ENCODE measurements at regions not wholly inside any gene's neighbourhood (a gene's known extent, or its start where the extent isn't known, plus 50 kb on each side); places are given as distances from the start of the nearest gene placed in this dataset.
"Not testable (repeated sequence)": the region's sequence is repeated elsewhere in the genome, so short reads cannot be mapped to it uniquely, and the experiment has no call there.

DNA sequence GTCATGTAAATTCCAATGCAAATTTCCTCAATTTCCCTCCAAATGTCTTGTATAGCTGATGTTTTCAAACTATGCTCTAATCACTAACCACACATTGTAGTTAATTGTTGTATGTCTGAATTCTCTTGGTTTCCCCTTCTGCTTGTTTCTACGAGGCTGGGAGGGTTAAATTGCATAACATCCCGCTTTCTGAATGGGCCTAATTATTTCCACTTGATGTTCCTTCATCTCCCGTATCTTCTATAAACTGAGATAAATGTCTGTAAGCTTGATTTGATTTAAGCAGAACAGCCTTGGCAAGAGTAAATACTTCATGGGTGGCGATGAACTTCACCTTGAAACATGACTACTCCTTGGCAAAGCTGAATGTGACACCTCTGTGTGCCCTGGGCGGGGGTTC is 72.2 kb downstream of the SERINC2 start:
- DNase-seq (ENCODE audit: low spot score): no peak

DNA sequence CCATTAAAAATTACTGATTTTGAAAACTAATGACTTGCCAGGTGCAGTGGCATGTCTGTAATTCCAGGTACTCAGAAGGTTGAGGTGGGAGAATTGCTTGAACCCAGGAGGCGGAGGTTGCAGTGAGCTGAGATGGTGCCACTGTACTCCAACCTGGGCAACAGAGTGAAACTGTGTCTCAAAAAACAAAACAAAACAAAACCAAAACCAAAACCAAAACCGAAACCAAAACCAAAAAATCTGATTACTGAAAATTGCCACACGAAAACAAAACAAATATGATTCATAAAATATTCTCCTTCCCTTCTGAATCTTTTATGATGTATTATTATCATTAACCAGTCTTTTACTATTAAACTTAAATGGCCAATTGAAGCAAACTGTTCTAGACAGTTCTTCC is 74.1 kb downstream of the SERINC2 start:
- no peak for DNase-seq (ENCODE audit: low spot score)

DNA sequence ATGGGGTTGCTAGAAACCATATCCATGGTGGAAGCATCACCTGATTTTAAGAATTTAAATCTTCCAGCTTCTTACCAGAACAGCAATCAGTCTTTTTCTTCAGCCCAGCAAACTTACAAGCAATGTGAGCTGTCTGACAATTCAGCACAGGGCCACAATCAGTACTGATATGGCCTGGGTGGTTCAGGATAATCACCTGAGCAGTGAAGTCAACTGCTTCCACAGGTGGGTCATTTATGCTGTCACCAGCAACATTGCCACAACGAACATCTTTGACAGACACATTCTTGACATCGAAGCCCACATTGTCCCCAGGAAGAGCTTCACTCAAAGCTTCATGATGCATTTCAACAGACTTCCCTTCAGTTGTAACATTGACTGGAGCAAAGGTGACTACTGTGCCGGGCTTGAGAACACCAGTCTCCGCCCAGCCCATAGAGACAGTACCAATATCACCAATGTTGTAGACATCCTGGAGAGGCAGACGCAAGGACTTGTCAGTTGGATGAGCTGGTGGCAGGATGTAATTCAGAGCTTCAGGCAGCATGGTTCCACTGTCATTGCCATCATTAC is 74.8 kb downstream of the SERINC2 start:
- DNase-seq (ENCODE audit: low spot score): no peak

DNA sequence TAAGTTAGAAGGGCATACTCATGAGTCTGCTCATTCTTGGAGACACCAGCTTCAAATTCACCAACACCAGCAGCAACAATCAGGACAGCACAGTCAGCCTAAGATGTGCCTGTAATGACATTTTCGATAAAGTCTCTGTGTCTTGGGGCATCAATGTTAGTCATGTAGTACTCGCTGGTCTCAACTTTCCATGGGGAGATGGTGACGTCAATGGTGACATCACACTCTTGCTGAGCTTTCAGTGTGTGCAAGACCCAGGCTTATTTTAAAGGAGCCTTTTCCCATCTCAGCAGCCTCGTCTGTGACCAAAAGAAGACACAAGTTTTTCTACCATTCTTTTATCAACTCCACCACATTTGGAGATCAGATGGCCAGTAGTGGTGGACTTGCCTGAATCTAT is 75.5 kb downstream of the SERINC2 start:
- DNase-seq (ENCODE audit: low spot score): no peak

DNA sequence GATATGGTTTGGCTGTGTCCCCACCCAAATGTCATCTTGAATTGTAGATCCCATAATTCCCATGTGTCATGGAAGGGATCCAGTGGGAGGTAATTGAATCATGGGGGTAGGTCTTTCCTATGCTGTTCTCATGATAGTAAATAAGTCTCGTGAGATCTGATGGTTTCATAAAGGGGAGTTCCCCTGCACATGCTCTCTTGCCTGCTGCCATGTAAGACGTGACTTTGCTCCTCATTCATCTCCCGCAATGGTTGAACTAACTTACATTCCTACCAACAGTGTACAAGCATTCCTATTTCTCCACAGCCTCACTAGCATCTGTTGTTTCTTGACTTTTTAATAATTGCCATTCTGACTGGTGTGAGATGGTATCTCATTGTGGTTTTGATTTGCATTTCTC is 76.6 kb downstream of the SERINC2 start:
- not testable (repeated sequence) for DNase-seq (ENCODE audit: low spot score)

DNA sequence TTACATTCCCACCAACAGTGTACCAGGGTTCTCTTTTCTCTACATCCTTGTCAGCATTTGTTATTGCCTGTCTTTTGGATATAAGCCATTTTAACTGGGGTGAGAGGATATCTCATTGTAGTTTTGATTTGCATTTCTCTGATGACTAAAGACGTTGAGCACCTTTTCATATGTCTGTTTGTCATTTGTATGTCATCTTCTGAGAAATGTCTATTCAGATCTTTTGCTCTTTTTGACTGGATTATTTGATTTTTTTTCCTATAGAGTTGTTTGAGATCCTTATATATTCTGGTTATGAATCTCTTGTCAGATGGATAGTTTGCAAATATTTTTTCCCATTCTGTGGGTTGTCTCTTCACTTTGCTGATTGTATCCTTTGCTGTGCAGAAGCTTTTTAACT is 77.6 kb downstream of the SERINC2 start:
- not testable (repeated sequence) for DNase-seq (ENCODE audit: low spot score)

DNA sequence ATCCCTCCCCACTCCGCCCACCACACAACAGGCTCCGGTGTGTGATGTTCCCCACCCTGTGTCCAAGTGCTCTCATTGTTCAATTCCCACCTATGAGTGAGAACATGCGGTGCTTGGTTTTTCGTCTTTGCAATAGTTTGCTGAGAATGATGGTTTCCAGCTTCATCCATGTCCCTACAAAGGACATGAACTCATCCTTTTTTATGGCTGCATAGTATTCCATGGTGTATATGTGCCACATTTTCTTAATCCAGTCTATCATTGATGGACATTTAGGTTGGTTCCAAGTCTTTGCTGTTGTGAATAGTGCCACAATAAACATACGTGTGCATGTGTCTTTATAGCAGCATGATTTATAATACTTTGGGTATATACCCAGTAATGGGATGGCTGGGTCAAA is 81.0 kb upstream of the TINAGL1 start:
- not testable (repeated sequence) for DNase-seq (ENCODE audit: low spot score)

DNA sequence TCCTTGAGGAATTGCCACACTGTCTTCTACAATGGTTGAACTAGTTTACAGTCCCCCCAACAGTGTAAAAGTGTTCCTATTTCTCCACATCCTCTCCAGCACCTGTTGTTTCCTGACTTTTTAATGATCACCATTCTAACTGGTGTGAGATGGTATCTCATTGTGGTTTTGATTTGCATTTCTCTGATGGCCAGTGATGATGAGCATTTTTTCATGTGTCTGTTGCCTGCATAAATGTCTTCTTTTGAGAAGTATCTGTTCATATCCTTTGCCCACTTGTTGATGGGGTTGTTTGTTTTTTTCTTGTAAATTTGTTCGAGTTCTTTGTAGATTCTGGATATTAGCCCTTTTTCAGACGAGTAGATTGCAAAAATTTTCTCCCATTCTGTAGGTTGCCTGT is 80.5 kb upstream of the TINAGL1 start:
- DNase-seq (ENCODE audit: low spot score): not testable (repeated sequence)

DNA sequence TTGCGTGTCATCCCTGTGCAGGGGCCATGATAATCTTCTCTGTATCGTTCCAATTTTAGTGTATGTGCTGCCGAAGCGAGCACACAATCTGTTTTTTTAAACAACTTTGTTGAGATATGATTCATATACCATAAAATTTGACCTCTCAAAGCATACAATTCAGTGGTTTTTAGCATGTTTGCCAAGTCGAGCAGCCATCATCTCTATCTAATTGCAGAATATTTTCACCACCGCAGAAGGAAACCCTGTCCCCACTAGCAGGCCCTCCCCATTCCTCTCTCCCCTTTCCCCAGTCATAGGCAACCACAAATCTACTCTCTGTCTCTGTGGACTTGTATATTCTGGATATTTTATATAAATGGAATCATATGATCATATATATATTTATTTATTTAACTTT is 78.7 kb upstream of the TINAGL1 start:
- no peak for DNase-seq (ENCODE audit: low spot score)

DNA sequence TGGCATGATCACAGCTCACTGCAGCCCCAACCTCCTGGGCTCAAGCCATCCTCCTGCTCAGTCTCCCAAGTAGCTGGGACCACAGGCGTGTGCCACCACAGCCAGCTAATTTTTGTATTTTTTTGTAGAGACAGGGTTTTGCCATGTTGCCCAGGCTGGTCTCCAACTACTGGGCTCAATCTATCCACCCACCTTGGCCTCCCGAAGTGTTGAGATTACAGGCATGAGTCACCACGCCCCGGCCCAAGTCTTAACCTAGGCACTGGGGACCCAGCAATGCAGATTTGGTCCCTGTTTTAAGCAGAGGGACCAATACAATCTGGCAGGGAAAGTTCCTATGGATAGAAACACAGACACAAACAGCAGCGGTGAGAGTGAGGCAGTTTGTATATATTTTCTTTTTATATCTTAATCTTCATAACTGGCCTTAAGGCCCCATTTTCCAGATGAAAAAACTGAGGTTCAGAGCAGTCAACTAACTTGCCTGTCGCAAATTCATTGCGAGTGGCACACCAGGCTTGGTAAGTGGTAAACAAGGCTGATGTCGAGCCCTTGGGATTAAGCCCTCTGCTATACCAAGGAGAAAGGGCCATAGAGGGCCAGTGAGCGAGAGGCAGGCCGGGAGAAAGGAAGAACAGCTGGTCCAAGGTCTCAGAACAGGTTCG is 77.8 kb upstream of the TINAGL1 start:
- no peak for DNase-seq (ENCODE audit: low spot score)

DNA sequence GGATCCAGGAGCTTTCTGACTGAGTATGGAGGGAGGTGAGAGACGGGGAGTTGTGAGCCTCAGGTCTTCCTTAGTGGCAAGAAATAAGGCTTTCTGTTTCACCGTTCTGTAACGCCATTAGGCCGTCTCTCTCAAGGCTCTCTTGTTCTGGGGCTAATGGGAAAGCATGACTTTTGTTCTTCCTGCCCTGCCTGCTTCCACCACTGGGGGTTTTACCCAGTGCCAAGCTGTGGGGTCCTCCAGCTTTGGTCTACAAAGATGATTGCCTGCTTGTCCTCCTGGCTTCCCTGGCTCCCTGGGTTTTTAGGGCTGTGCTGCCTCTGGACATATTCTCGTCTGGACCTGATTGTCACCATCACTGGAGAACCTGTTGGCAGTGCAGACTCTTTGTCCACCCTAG is 74.8 kb upstream of the TINAGL1 start:
- DNase-seq (ENCODE audit: low spot score): no peak

DNA sequence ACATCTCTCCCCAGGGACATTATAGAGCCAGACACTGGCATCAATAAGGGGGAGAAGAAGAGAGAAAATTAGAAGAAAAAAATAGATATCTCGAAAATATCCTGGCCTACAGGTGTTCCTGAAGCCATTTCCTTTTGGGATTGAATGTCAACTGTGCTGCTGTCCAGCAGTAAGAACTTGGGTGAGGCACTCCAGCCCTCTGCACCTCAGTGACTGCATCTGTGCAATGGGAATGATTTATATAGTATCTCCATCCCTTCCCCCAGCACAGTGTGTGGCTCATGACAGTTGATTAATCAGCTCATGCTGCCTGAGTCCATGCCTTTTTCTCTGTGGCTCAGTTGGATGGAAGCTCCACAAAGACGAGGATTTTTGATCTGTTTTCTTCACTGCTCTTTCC is 74.1 kb upstream of the TINAGL1 start:
- DNase-seq (ENCODE audit: low spot score): no peak

DNA sequence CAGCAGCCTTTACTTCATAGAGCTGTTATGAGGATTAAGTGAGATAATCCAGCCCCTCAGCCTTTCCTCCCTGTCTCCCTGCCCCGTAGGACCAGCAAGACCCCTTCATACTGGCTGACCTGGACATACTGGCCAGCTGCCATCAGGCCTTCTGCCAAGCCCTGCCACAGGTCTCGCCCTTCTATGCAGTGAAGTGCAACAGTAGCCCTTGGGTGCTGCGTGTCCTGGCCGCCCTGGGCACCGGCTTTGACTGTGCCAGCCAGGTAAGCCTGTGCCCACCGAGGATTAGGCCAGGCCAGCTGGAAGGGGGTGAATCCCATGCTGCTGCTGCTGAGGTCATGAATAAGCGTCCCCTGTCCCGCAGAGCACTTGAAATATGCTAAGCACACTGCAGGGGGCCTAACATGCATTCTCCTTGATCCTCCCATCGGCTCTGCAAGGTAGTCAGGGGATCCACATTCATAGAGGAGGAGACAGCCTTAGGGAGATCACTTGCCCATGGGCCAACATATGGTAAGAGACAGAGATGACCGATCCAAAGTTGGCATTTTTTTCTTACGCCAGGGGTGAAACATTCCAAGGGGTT is 73.3 kb upstream of the TINAGL1 start:
- DNase-seq (ENCODE audit: low spot score): no peak

DNA sequence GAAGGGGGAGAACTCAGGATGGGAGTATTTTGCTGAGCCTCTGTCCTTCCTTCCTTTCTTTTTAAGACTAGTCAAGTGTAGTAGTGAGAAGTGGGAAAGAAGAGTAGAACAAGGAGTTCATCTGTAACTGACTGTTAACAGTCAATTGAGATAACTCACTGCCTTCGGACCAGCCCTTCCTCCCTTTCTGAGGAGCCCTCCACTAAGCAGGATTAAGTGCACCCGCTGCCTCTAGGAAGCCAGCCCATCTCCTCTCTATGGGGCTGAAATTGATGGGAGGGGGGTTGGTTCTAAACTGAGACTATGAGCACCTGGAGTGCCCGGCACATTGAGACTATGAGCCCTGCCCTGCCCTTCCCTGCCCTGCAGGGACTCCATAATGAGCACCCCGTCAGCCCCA is 72.7 kb upstream of the TINAGL1 start:
- no peak for DNase-seq (ENCODE audit: low spot score)

DNA sequence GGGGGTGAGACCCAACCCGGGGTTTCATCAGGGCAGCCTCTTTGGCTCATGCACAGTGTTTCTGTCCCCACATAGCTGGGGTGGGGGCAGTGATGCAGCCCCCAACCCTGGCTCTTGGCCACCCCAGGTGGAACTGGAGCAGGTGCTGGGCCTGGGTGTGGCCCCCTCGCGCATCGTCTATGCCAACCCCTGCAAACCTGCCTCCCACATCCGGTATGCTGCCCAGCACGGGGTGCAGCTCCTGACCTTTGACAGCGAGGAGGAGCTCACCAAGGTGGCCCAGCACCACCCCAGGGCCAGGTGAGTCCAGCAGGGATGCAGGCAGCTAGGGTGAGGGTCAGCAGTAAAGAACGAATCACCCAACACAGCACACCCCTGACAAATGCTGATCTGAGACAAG is 72.3 kb upstream of the TINAGL1 start:
- no peak for DNase-seq (ENCODE audit: low spot score)

DNA sequence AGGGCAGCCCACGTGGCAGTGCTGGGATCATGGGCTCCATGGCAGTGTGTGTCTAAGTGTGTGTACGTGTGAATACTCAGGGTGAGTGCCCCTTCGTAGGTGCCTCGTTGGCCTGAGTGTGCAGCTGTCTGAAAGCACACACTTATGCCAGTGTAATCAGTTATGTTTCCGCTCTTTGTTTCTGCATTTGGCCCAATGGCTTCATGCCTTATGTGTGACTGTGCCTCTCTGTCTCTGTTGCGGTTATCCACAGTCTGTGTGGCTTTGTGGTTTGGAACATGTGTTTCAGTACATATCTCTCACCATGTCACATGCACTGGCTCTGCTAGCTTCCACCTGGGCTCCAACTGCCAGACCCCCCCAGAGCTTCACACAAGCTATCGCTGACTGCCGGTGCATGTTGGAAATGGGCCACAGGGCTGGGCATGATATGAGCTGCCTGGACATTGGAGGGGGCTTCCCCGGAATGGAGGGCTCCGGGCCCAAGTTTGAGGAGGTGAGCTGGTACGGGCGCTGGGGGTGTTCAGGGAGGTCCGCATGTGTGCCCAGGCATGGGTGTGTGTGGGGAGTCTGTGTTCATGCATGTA is 70.3 kb upstream of the TINAGL1 start:
- DNase-seq (ENCODE audit: low spot score): no peak

DNA sequence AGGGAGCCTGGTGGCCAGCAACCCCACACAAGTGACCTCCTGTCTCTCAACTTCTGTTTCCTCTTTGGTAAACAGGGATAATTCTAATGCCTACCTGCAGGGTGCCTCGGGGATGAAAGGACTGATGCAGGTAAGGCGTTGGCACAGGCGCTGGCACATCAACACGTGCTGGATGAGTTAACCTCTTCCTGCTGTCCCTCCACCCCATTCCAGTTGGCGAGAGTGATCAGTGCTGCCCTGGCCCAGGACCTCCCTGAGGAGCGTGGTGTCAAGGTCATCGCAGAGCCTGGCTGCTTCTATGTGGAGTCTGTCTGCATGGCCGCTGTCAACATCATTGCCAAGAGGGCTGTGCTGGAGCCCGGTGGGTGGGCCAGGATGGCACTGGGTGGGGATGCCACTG is 69.1 kb upstream of the TINAGL1 start:
- no peak for DNase-seq (ENCODE audit: low spot score)

DNA sequence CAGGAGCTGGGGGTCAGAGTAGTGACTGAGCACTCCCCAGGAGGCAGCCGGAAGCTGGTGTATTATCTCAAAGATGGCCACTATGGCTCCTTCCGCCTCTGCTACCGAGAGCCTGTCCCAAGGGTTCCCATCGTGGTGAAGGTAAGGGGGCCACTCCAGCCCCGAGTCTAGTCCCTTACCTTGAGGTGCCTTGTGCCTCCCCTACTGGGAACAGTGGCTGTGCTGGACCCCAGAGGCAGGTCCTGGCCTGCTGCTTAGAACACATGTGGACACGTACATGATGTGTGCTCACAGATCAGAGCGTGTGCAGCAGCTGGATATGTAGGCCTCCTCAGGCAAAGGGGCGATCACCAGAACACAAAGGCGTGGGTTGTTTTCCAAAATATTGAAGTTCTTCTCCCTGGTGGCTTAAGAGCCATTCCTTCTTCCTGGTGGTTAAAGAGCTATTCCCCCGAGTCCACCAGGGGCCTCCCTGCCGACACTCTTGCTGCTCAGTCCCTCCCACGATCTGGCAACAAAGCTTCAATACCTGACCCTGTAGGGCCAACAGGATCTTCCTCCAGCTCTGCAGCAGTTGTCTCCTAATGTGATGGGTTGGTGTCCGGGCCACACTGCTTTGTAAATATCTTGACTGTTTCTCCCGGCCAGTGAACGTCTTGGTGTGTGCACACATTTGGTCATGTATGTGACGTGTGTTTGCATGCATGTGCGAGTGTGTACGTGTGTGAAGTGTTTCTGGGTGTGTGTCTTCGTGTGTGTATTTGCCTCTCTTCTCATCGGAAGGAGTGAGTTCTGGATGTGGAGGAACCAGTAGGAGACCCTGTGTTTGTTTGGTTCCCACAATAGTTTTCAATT is 68.4 kb upstream of the TINAGL1 start:
- DNase-seq (ENCODE audit: low spot score): no peak

DNA sequence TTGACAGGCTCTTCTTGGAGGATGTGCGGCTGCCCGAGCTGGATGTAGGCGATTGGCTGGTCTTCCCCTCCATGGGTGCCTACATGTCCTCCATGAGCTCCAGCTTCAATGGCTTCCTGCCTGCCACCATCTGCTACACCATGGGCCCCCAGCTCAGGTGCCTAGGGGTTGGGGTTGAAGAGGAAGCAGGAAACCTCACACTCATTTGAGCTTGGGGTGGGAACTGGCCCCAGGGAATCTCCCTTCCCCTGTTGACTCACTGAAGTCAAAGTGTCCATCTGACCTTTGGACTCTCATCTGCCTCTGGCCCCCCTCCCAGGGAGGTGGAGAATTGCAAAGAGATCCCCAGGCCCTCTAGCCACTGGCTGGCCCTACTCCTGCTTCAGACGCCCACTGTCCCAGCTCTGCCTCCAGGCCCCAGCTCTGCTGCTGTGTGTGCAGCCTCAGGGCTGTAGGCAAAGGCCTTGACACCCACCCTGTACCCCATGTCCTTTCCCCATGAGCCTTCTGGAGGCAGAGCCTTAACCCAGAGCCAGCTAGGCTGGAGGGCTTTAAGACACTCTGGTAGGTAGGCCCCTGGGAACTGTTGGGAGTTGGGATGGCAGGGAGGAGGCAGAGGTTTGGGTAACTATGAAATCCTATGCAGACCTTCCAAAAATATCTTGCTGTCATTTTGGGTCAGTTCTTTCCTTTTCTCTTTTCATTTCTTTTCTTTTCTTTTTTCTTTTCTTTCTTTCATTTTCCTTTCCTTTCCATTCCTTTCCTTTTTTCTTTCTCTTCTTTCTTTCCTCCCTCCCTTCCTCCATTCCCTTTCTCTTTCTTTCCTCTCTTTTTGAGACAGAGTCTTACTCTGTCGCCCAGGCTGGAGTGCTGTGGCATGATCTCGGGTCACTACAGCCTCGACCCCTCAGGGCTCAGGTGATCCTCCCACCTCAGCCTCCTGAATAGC is 66.9 kb upstream of the TINAGL1 start:
- DNase-seq (ENCODE audit: low spot score): peak; percentile 71

DNA sequence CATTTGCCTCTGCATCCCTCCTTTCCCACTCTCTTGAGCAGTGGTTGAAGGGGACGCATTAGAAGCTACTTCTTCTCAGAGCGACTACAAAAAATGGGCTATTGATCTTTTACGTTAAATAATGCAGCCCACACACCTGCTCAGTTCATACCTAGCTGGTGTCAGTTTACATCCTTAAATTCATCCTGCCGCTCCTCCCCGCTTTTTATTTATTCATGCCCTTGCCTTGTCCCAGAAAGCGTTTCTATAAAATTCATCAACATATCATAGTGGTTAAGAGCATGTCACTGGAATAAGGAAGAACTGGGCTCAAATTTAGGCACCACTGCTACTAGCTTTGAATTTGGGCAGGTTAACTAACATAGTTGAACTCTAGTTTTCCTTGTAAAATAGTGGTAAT is 66.0 kb upstream of the TINAGL1 start:
- no peak for DNase-seq (ENCODE audit: low spot score)

Measured in HuH-7.5 (cell line).